OCI-LY7 (cell line): ENCODE measurements at regions not wholly inside any gene's neighbourhood (a gene's known extent, or its start where the extent isn't known, plus 50 kb on each side); places are given as distances from the start of the nearest gene placed in this dataset.

Experiments used
- CTCF ChIP-seq: fragments of 200-600 bp; sonication (generic); conservative IDR thresholded peaks from 2 replicates; pipeline ENCODE4 v1.5.1; 2014; ENCODE audit warnings: mild to moderate bottlenecking, antibody characterized with exemption, low read length, moderate library complexity, mixed read lengths
- EZH2phosphoT487 ChIP-seq: fragments of 200-600 bp; sonication (generic); IDR thresholded peaks from 2 replicates; pipeline ENCODE4 v1.6.1; 2018; ENCODE audit warnings: low read depth, borderline replicate concordance, mild to moderate bottlenecking, mixed run types, antibody characterized with exemption, low read length, moderate library complexity, mixed read lengths

- TF ChIP-seq CTCF (no peak), EZH2phosphoT487 (no peak)
These were observed 267.7 kb downstream of the FGFR2 start for GRCh38 chr10:121330563-121330962.
